ENCODE measurements at regions not wholly inside any gene's neighbourhood (a gene's known extent, or its start where the extent isn't known, plus 50 kb on each side); places are given as distances from the start of the nearest gene placed in this dataset.

DNA sequence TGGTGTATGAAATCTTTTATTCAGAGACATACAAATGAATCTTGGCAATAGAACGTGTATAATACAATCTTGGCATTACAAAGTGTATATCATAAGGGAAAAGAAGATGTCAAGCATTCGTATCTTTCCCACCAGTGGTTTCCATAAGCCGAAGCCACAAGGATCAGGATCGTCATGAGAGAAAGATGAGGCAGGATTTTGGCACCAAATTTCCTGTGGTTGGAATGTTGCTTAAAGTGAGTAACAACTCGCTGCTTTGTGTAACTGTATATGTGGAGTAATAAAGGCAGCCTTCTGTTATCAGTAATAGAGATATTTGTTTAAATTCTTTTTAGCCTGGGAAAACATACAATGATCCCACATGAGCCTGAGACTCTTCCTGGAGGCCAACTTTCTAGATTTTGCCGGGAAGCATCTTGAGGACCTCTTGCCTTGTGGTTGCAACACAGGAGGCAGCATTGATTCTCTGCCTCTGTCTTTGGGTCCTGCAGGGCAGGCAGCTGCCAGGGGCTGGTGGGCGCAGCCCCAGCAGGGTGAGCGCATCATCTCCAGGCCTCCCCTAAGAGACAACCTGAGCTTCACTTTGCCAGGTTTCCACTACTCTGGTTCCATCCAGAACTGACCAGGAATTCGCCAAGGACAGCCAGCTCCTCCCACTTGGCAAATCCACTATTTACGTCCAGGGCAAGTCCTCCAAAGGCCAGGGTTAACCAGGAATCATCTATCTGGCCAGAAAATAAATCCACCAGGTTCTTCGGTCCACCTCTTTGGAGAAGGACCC is 230.9 kb upstream of the SULF2 start:
- no peak for DNase-seq (ENCODE audit: low read depth, low spot score)

DNA sequence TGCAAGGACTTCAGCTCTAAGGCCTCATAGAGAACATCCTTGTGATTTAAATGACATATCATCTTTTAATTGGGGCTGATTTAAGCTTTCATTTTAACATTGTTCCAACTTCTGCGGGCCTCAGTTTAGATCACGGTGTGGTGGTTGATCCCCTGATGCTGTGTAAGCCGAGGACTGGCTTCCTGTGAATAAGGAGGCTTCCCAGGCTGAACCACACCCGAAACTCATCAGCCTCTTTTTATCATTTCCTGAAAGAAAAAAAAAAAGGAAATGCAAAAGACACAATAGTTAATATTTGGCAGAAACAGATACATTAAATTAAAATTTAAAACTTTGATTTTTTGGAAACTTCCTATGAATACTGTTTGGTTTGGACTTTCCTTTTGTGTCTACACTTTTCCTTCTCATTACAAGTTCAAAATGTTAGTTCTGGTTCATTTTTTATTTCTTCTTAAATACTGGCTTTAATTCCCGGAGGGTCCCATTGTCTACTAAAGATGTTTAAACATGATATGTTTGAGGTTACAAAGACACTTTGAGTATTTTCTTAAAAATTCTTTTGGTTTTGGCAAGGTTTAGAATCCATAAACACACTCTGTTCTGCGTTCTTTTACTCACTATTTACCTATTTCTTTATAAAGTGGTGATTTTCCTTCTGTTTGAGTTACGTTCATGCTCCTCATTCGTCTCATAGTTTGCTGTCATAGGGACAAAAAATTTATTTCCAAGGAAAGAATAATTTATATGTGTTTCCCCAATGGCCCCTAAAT is 230.0 kb upstream of the SULF2 start:
- DNase-seq (ENCODE audit: low read depth, low spot score): no peak

GRCh38 chr20:48012401-48012974 is 227.2 kb upstream of the SULF2 start:
- DNase-seq (ENCODE audit: low read depth, low spot score): no peak

DNA sequence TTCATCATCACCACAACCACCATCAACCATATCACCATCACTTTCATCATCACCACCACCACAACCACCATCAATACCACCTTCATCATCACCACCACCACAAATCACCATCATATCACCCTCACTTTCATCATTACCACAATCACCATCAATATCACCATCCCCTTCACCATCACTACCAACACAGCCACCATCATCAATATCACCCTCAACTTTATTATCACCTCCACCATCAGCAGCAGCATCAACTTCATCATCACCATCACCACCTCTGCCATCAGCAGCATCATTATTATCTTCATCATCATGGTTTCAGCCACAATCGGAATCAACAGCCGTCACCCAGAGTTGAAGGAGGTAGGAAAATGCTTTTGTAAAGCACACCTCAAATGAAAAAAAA is 225.7 kb upstream of the SULF2 start:
- DNase-seq (ENCODE audit: low read depth, low spot score): no peak

GRCh38 chr20:48010623-48011022 is 225.3 kb upstream of the SULF2 start:
- DNase-seq (ENCODE audit: low read depth, low spot score): no peak

DNA sequence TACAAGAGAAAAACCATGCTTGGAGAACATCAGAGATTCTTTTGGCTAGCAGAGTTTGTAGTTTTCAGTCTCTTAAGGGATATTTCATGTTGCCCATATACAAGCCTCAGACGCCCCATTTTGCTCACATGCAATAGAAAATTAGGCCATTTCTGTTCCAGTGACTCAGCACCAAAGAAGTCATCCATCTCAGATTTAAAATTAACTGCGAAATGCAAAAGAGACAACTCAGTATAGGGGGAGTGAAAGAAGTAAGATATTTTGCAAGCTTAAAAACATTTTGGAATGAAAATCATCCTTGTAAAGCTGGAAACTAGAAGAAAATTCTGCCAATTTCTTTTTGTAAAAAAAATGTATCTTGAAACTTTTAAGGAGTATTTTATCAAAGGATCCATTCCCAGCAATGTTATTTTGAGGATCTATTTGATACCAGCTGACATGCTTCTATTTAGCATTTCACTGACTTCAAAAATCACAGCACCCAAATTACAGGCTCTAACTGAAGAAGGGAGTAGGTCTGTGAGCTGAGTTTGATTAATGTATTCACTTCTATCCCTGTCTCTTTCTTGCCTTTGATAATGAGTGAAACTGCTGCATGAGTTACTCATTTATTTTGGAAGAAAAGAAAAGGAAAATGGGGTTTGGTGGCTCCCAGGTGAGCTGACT is 223.7 kb upstream of the SULF2 start:
- no peak for DNase-seq (ENCODE audit: low read depth, low spot score)

GRCh38 chr20:48007351-48007750 is 222.1 kb upstream of the SULF2 start:
- no peak for DNase-seq (ENCODE audit: low read depth, low spot score)

DNA sequence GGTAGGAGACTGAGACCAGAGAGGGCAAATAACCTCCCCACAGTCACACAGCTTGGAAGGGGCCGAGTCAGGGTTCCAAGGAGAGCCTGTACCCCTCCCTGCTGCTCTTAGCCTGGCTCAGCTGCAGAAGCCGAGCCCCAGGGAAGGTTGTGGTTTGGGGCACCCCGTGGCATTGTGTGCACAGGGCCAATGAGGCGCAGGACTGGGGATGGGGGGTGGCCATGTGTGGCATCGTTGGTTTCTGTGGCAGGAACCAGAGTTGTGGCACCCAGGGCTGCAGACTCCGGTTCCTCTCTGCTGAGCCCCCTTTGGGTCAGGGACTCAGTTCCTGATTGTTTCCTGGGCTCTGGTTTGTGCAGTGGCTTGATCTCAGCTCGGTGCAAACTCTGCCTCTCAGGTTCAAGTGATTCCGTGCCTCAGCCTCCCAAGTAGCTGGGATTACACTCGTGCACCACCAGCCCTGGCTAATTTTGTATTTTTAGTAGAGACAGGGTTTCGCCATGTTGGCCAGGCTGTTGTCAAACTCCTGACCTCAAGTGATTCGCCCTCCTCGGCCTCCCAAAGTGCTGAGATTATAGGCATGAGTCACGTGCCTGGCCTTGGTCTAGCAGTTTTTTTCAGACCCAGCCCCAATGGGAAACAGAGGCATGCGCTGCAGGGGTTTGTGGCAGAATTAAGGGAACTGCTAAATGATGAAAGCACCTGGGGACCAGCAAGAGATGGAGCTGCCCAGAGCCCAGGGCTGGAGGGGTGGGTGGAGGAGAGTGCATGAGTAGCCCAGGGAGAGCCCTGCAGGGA is 221.0 kb upstream of the SULF2 start:
- no peak for DNase-seq (ENCODE audit: low read depth, low spot score)

GRCh38 chr20:48003021-48003420 is 217.7 kb upstream of the SULF2 start:
- no peak for DNase-seq (ENCODE audit: low read depth, low spot score)

GRCh38 chr20:48002517-48002970 is 217.3 kb upstream of the SULF2 start:
- no peak for DNase-seq (ENCODE audit: low read depth, low spot score)

DNA sequence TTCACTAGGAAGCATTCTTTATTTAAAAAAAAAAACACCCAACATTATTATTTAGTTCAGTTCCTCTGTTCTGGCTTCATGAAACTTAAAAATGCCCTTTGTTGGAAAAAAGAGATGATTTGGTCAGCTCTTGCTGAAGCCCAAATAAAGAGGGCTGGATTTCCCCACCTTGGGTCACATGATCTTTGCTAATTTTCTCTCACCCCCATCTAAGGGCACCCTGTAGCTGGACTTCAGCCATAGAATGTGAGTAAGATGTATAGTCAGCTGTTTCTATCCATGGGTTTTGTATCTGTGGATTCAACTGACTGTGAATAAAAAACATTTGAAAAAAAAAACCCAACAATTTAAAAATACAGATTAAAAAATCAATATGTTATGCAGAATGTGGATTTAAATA is 213.9 kb upstream of the SULF2 start:
- DNase-seq (ENCODE audit: low read depth, low spot score): no peak

DNA sequence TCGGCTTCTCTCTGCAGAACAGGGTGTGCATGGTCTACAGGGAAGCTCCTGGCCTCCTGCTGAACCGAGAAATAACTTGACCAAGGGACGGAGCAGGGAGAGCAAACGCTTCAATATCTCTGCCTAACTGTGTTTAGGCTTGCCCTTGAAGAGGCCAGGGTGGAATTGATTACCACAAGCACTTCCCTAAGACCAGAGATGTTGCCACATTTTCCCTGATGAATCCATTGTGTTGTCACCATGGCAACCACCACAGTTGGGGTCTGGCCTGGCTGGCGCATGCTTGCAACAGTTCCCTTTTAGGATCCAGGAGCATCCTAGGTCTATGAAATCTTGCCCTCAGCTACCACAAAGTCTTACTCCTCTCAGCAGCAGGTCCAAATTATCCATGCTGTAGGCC is 213.5 kb upstream of the SULF2 start:
- no peak for DNase-seq (ENCODE audit: low read depth, low spot score)

DNA sequence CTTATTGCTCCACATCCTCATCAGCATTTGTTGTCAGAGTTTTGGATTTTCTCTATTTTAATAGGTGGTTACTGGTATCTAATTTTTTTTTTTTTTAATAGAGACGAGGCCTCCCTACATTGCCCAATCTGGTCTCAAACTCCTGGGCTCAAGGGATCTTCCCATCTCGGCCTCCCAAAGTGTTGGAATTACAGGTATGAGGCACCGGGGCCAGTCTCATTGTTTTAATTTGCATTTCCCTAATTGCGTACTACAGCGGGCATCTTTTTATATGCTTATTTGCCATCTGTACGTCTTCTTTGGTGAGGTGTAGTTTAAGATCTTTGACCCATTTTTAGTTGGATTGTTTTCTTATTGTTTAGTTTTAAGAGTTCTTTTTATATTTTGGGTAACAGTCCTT is 210.4 kb upstream of the SULF2 start:
- no peak for DNase-seq (ENCODE audit: low read depth, low spot score)

DNA sequence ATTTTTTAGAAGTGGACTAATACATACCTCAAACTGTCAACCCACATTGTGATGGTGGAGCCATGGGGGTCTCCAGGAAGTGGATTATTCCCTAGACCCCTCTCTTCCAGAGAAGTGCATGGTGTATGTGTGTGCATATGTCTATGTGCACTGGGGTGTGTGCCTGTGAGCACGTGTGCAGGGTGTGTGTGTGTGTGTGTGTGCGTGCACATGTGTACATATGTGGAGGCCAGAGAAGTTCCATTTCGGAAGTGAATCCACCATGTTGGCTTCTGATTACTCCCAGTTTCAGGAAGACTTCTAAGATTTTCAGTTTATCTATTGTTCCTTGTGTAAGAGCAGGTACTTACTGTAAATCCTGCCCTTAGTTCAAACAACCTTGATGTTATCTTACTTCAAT is 208.5 kb upstream of the SULF2 start:
- DNase-seq (ENCODE audit: low read depth, low spot score): no peak

GRCh38 chr20:47993035-47993755 is 207.9 kb upstream of the SULF2 start:
- DNase-seq (ENCODE audit: low read depth, low spot score): no peak

DNA sequence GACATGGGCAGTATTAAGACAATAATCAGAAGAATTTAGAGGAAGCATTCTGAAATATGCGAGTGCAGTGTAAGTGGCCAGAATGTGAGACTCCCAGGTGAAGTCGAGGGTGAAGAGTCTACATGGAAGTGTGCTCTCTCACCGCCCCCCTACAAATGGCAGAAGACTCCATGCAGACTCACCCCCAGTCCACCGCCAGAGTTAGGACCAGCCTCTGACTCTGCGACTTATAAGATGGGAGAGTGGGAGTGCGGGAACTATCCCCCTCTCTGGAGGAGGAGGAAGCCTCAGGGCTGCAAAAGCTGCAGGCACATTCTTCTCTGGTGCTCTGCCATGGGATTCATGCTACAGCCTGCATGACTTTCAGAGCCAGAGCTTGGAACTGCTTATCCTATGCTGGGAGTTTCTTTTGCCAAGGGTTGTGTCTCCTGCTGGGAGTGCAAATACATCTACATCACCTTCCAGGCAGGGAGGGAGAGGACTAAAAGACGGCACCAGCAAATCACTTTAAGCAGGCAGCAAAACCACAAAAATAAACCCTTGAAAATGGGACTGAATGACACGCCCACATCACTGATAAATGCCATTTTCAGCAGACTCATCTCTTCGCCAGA is 206.7 kb upstream of the SULF2 start:
- DNase-seq (ENCODE audit: low read depth, low spot score): no peak

DNA sequence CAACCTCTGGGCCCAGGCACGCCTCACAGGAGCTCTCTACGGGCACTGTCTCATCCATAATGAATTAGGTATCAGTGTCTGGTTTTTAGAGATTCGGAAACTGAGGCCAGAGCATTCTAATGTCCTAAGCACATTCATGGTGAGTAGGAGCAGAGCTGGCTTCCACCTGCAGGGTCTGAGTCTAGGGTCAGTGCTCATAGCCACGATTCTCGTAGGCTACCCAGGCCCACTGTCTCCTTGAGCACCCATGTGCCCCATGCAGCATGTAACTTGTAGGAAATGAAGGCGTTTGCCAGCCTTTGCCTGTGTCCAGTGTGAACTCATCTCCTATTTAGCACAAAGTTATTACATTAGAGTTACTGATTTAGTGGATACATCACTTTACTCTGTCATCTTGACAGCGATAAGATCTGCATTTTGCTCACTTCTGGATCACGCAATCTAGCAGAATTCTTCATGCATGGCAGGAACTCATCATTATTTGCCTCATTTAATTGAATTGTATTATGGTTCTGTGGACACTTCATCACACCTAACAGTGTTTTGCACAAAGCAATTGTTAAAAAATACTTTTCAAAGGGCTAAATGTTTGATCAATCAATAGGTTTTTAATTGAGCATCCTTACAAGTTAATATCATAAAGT is 205.3 kb upstream of the SULF2 start:
- DNase-seq (ENCODE audit: low read depth, low spot score): no peak

- no peak for DNase-seq (ENCODE audit: low read depth, low spot score)
Measured at GRCh38 chr20:47989957-47990356, 204.7 kb upstream of the SULF2 start.

- DNase-seq (ENCODE audit: low read depth, low spot score): no peak
Measured at GRCh38 chr20:47988676-47989075, 203.4 kb upstream of the SULF2 start.
